ENCODE measurements at regions not wholly inside any gene's neighbourhood (a gene's known extent, or its start where the extent isn't known, plus 50 kb on each side); places are given as distances from the start of the nearest gene placed in this dataset.

DNA sequence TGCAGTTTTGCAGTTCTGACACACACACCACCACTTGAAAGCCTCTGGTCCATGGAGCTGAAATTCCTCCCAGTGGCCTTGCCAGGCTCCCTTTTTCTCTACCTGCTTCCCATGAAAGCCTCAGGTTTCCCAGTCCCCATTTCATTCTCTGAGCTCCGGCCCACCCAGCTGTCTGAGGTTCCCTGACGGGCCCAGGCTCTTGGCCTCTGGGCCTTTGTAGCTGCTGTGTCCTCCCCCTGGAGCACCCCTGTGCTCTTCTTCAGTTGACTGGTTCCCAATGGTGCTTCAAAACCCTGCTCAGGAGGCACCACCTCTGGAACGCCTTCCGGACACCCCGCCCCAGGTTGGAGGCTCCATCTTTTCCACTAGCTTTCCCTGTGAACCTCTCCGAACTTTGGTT lies 155.9 kb upstream of the SHB start:
- Mint-ChIP-seq H3K9me3 (ENCODE audit: low read depth) (no peaks in the 10 kb centered on the region), H3K27me3 (no peaks in the 10 kb centered on the region), H3K27ac (no peak overlapping the region), H3K4me1 (ENCODE audit: low read depth) (peaks cover 21% of the 10 kb centered on the region), H3K36me3 (no peaks in the 10 kb centered on the region), H3K4me3 (no peak overlapping the region)

DNA sequence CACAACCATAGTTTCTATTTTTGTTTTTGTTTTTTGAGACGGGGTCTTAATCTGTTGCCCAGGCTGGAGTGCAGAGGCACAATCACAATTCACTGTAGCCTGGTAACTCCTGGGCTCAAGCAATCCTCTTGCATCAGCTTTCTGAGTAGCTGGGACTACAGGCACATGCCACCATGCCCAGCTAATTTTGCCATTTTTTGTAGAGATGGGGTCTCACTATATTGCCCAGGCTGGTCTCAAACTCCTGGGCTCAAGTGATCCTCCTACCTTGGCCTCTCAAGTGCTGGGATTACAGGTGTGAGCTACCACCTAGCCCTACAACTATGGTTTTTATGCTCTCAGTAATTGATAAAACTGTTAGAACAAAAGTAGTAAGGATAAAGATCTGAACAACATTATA lies 147.5 kb upstream of the SHB start:
- no peaks in the 10 kb centered on the region for H3K36me3 Mint-ChIP-seq
- peaks cover 1% of the 10 kb centered on the region for H3K27me3 Mint-ChIP-seq
- H3K9me3 Mint-ChIP-seq (ENCODE audit: low read depth) = no peaks in the 10 kb centered on the region
- H3K4me1 Mint-ChIP-seq (ENCODE audit: low read depth) = peaks cover 2% of the 10 kb centered on the region
- H3K27ac Mint-ChIP-seq = no peak overlapping the region
- H3K4me3 Mint-ChIP-seq = no peak overlapping the region

DNA sequence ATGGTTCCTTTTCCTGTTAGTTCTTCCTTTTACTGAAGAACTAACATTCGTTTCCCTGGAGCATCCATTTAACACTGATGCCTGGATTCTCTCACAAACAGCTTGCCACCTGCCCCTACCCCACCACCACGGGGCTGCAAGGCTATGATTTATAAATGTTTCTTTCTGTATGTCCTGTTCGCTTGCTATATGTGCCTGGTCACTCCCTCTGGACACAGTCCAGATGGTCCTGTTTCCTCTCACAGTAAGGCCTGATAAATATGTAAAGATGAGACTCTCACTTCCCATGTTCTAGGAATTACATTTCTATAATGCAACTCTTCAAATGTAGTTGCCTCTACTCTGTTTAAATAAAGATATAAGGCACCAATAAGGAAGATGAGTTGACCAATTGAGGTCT lies 146.4 kb upstream of the SHB start:
- no peak overlapping the region for H3K4me3 Mint-ChIP-seq
- H3K36me3 Mint-ChIP-seq = no peaks in the 10 kb centered on the region
- no peaks in the 10 kb centered on the region for H3K9me3 Mint-ChIP-seq (ENCODE audit: low read depth)
- peaks cover 1% of the 10 kb centered on the region for H3K27me3 Mint-ChIP-seq
- no peak overlapping the region for H3K27ac Mint-ChIP-seq
- H3K4me1 Mint-ChIP-seq (ENCODE audit: low read depth) = peaks cover 2% of the 10 kb centered on the region

DNA sequence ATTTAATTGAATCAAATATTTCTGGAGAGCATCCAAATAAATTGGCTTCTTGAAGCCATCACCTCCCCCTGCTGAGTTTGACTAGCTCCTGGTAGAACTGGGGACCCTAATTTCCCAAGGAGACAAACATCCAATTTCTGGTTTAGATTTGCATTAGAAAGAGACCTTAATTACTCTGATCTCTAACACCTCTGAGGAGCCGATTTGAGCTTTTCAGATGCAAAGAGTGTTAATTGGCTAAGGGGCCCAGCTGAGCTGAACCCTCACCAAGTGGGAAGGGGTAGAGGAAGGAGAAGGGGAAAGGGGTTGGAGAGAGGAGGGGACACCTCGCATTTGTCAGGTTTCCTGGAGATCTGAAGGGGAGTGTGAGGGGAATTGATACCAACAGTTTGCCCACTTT lies 145.4 kb upstream of the SHB start:
- H3K9me3 Mint-ChIP-seq (ENCODE audit: low read depth) = no peaks in the 10 kb centered on the region
- no peak overlapping the region for H3K4me3 Mint-ChIP-seq
- H3K36me3 Mint-ChIP-seq = no peaks in the 10 kb centered on the region
- H3K4me1 Mint-ChIP-seq (ENCODE audit: low read depth) = peaks cover 2% of the 10 kb centered on the region
- H3K27me3 Mint-ChIP-seq = peaks cover 1% of the 10 kb centered on the region
- H3K27ac Mint-ChIP-seq = no peak overlapping the region

DNA sequence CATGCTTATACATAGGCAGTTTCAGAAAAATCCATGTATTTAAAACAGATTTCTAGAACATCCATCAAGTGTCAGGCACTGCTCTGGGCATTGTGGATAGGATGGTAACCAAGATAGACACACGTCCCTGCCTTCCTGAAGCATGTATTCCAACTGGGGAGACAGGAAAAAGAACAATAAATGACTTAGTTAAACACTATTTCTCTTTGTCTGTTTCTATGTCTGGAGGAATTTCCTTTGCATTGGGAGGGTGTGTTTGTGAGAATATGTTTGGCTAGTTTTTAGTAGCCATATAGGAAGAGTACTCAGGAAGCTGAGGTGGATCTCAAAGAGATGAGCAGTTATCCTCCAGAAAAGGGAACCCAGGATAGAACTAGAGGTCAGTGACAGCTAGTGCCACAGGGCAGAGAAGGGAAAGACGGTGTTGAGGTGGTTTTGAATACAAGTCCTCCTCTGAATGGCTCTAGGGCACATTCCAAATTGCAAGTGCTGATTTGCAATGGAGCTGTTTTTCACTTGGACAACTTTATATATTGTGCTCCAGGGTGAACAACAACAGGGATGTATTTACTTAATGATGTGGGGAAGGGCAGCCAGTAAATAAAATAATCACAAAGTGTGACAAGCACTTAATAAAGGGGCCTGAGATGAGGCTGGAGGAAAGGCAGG lies 144.7 kb upstream of the SHB start:
- H3K9me3 Mint-ChIP-seq (ENCODE audit: low read depth) = no peaks in the 10 kb centered on the region
- no peak overlapping the region for H3K27ac Mint-ChIP-seq
- no peaks in the 10 kb centered on the region for H3K36me3 Mint-ChIP-seq
- peaks cover 1% of the 10 kb centered on the region for H3K27me3 Mint-ChIP-seq
- H3K4me3 Mint-ChIP-seq = no peak overlapping the region
- H3K4me1 Mint-ChIP-seq (ENCODE audit: low read depth) = peaks cover 2% of the 10 kb centered on the region

DNA sequence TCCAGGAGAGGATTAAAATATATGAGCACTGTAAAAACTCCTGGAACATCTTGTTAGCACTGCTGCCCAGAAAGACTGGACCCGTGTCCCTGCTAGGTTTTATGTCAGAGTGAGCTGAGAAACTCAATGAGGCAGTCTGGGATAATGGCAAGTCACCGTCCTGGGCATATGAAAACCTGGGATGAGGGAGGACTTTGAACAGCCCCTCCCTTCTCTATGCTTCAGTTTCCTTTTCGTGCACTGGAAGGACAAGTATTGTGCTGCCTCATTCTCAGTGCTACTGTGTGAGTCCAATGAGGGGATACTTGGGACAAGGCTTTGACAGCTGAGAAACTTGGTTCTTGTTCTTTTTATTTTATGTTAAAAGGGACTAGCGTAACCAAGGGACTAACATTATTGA lies 143.0 kb upstream of the SHB start:
- no peak overlapping the region for H3K4me3 Mint-ChIP-seq
- H3K4me1 Mint-ChIP-seq (ENCODE audit: low read depth) = peaks cover 2% of the 10 kb centered on the region
- H3K9me3 Mint-ChIP-seq (ENCODE audit: low read depth) = no peaks in the 10 kb centered on the region
- no peak overlapping the region for H3K27ac Mint-ChIP-seq
- no peaks in the 10 kb centered on the region for H3K36me3 Mint-ChIP-seq
- peaks cover 1% of the 10 kb centered on the region for H3K27me3 Mint-ChIP-seq

DNA sequence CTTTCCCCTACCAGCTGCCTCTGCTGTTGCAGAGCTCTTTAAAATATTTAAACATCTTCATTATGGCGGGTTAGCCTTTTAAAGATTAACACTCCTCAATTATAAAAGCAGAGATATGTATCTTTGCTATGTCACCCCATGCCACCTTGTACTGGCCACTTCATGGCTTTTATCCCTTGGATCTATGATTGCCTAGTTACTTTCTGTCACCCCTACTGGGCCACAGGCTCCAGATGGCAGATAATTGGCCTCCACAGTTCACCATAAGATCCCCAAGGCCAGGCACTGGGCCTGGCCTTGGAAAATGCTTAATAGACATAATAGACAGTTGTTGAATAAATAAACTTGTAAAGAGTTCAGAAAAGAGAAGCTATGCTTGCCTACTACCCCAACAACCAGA lies 142.0 kb upstream of the SHB start:
- Mint-ChIP-seq H3K4me1 (ENCODE audit: low read depth) (peaks cover 2% of the 10 kb centered on the region), H3K27me3 (peaks cover 1% of the 10 kb centered on the region), H3K9me3 (ENCODE audit: low read depth) (no peaks in the 10 kb centered on the region), H3K4me3 (no peak overlapping the region), H3K36me3 (no peaks in the 10 kb centered on the region), H3K27ac (no peak overlapping the region)

DNA sequence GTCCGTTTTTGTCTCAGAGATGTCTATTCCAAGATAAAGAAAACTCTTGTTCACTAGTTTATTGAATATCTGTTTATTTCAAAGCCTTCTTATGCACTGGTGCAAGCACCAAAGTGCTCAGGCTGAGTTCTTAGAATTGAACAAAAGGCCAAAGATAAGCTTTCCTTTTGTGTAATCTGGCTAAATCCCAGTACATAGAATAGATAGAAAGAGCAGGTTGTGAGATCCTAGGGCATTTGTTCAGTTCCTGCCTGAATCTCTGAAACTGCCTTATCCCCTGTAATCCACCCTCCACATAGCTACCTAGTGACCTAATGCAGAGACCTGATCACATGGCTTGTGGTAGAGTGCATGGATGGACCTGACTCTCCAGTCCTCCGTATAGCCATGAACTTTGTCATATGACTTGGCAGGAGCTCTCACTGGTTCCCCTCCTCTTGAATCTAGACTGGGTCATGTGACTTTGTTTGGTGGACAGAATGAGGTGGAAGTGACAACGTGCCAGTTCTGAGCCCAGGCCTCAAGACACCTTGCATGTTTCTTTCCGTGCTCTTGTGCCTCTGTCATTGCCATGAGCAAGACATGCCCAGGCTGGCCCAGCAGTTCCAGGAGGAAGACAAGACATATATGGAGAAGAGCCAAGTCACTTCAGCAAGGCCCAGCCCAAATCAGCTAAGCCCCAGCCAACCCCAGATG lies 139.3 kb upstream of the SHB start:
- no peaks in the 10 kb centered on the region for H3K27me3 Mint-ChIP-seq
- no peak overlapping the region for H3K27ac Mint-ChIP-seq

DNA sequence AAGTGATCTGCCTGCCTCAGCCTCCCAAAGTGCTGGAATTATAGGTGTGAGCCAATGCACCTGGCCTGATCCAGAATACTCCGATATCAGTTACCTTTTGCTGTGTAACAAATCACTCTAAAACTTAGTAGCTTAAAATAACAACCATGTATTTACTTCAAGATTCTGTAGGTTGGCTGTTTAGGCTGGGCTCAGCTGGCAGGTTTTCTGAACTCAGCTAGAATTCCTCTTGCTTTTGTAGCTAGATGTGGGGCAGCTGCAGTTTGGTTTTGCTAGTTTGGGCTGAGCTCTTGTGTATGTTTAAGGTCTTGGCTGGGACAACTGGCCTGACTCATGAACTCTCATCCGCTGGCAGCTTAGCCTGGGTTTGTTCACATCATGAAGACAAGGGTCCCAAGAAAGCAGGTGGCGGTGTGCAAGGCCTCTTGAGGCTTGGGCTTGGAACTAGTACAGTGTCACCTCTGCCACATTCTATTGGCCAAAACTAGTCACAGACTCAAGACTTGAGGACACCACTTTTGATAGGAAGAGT lies 138.3 kb upstream of the SHB start:
- Mint-ChIP-seq H3K27me3 (no peaks in the 10 kb centered on the region), H3K4me3 (no peak overlapping the region), H3K27ac (no peak overlapping the region), H3K36me3 (no peaks in the 10 kb centered on the region), H3K4me1 (ENCODE audit: low read depth) (peaks cover 5% of the 10 kb centered on the region), H3K9me3 (ENCODE audit: low read depth) (no peaks in the 10 kb centered on the region)

More for the DNA sequence above, 139.3 kb upstream of the SHB start:
- H3K4me1 Mint-ChIP-seq (ENCODE audit: low read depth) = peaks cover 7% of the 10 kb centered on the region
- H3K9me3 Mint-ChIP-seq (ENCODE audit: low read depth) = no peaks in the 10 kb centered on the region
- H3K36me3 Mint-ChIP-seq = no peaks in the 10 kb centered on the region
- no peak overlapping the region for H3K4me3 Mint-ChIP-seq

DNA sequence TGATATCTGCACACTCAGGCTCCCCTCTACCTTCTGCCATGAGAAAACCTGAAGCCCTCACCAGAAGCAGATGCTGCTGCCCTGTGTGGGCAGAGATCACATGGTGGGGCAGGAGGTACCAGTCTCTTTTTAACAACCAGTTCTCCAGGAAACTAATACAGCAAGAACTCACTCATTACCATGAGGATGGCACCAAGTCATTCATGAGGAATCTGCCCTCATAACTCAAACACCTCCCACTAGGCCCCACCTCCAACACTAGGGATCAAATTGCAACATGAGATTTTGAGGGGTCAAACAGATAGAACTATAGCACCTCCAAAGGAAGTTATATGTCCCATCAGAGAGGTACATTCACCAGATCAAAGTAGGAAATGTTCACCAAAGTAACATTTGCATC lies 136.3 kb upstream of the SHB start:
- H3K4me3 Mint-ChIP-seq = no peak overlapping the region
- no peaks in the 10 kb centered on the region for H3K9me3 Mint-ChIP-seq (ENCODE audit: low read depth)
- H3K4me1 Mint-ChIP-seq (ENCODE audit: low read depth) = peaks cover 5% of the 10 kb centered on the region
- no peaks in the 10 kb centered on the region for H3K36me3 Mint-ChIP-seq
- no peaks in the 10 kb centered on the region for H3K27me3 Mint-ChIP-seq
- H3K27ac Mint-ChIP-seq = no peak overlapping the region

DNA sequence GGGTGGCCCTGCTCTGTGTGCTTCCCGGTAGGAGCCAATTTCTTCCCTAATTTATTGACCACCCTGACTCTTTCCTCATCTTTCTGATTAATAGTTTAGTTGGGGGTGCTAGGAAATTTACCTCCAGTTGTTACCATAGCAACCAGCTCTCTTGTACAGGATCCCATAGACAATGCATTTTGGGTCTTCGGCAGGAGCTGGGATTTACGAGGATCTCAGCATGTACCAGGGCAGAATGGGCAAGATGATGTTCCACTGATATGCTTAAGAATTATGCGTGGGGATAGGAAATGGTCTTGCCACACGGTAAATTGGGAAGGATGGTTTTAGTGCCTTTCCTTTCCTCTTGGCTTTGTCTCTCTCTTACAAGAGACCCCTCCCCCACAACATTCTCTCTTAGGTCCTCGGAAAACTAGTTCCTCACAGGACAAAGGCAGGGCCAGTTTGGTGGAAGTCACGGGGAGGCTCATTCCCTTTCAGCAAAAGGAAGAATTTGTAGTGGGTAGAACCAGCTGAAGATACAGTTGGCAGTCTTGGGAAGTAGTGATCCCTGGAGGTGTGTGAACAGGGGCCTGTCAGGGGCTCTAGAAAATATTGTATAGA lies 133.4 kb upstream of the SHB start:
- H3K27ac Mint-ChIP-seq = no peak overlapping the region
- H3K4me1 Mint-ChIP-seq (ENCODE audit: low read depth) = peaks cover 5% of the 10 kb centered on the region
- no peak overlapping the region for H3K4me3 Mint-ChIP-seq
- no peaks in the 10 kb centered on the region for H3K9me3 Mint-ChIP-seq (ENCODE audit: low read depth)
- peaks cover 5% of the 10 kb centered on the region for H3K27me3 Mint-ChIP-seq
- H3K36me3 Mint-ChIP-seq = no peaks in the 10 kb centered on the region

DNA sequence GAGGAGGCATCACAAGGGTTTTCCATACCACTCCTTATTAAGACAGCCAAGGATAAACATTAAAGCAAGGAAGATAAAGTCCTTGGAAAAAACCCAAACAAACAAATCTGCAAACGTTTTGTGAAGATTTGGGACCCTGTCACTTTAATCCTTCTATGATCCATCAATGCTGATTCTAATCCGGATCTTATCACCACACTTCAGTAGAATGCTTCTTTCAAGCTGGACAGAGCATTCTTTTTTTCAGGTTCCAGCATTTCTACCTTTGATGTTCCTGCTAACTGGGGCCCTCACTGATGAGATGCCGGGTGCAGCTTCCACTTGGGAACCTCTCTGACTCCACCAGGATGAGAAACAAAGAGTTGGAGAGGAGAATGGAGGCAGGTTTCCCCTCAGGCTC lies 132.8 kb upstream of the SHB start:
- H3K4me3 Mint-ChIP-seq = no peak overlapping the region
- H3K9me3 Mint-ChIP-seq (ENCODE audit: low read depth) = no peaks in the 10 kb centered on the region

DNA sequence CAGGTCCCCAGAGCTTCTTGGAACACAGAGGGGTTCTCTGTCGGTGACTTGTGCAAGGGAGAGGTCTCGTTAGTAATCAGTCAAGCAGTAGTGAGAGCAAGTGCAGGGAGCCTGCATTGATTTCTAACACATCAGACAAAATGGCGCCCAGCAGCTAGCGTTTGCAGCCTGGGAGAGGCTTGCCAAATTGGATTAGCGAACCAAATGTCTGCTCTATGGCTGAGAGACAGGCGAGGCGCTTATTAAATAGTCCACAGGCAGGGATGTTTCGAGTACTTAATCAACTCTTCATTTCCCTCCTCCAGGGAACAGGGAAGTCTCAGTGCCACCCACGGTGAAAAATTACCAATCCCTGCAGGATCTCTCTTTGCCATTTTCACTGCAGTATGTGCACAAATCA lies 131.4 kb upstream of the SHB start:
- H3K27me3 Mint-ChIP-seq = peaks cover 5% of the 10 kb centered on the region
- H3K9me3 Mint-ChIP-seq (ENCODE audit: low read depth) = no peaks in the 10 kb centered on the region
- no peak overlapping the region for H3K27ac Mint-ChIP-seq
- no peaks in the 10 kb centered on the region for H3K36me3 Mint-ChIP-seq
- peaks cover 5% of the 10 kb centered on the region for H3K4me1 Mint-ChIP-seq (ENCODE audit: low read depth)
- H3K4me3 Mint-ChIP-seq = no peak overlapping the region

More for the DNA sequence above, 132.8 kb upstream of the SHB start:
- Mint-ChIP-seq H3K27ac (no peak overlapping the region), H3K27me3 (peaks cover 5% of the 10 kb centered on the region), H3K4me1 (ENCODE audit: low read depth) (peaks cover 5% of the 10 kb centered on the region), H3K36me3 (no peaks in the 10 kb centered on the region)

DNA sequence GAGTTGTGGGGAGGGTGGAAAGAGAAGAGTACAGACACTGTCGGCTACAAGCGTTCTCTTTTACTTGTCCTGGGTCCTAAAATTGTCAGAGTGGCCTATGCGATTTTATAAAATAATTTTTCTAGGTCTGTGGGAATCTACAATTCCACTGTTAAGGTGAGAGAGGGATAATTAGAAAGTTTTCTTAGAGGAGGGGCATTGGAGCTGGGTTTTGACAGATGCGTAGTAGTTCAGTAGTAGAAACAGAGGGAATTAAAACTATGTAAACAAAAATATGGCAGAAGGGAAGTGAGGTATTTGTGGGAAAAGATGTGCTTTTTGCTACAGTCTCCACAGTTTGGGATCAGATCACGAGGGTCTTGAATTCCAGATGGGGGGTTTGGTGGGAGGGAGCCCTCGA lies 129.1 kb upstream of the SHB start:
- H3K4me3 Mint-ChIP-seq = no peak overlapping the region

DNA sequence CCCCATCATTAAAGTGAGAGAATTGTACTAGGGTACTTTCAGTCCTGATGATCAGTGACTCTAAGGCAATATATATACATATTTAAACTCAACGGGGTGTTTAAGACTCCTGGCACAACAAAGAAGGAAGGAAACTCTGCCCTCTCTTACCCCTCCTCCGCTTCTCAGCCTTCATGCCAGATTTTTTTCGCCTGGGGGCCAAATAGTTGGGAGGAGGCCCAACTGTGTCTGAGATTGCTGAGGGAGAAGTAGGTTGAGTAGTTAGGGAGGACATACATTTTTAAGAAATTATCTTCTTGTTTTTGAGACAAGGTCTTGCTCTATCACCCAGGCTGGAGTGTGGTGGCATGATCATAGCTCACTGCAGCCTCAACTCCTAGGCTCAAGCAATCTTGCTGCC lies 127.7 kb upstream of the SHB start:
- no peak overlapping the region for H3K4me3 Mint-ChIP-seq
- H3K27ac Mint-ChIP-seq = no peak overlapping the region
- H3K4me1 Mint-ChIP-seq (ENCODE audit: low read depth) = no peaks in the 10 kb centered on the region
- H3K27me3 Mint-ChIP-seq = peaks cover 5% of the 10 kb centered on the region
- H3K36me3 Mint-ChIP-seq = no peaks in the 10 kb centered on the region
- H3K9me3 Mint-ChIP-seq (ENCODE audit: low read depth) = no peaks in the 10 kb centered on the region

More for the DNA sequence above, 129.1 kb upstream of the SHB start:
- H3K27ac Mint-ChIP-seq = no peak overlapping the region
- H3K36me3 Mint-ChIP-seq = no peaks in the 10 kb centered on the region
- peaks cover 5% of the 10 kb centered on the region for H3K27me3 Mint-ChIP-seq
- H3K4me1 Mint-ChIP-seq (ENCODE audit: low read depth) = no peaks in the 10 kb centered on the region
- no peaks in the 10 kb centered on the region for H3K9me3 Mint-ChIP-seq (ENCODE audit: low read depth)
